Mesenchymal stem cell (in vitro differentiated cells and primary cell): ENCODE measurements at regions not wholly inside any gene's neighbourhood (a gene's known extent, or its start where the extent isn't known, plus 50 kb on each side); places are given as distances from the start of the nearest gene placed in this dataset.

ENCODE experiments used
- DNase-seq: peaks from one replicate; pipeline ENCODE4 v3.0.0-alpha.2; 2013
- H2AFZ ChIP-seq: one replicate; pipeline ENCODE4 v1.6.1; 2013; ENCODE audit warnings: low read depth, mild to moderate bottlenecking, control low read depth, inconsistent platforms, low read length, moderate library complexity
- H2AK5ac ChIP-seq: 2 replicates; pipeline ENCODE4 v1.6.1; 2013; ENCODE audit warnings: low read length, moderate library complexity, mild to moderate bottlenecking, inconsistent platforms; ENCODE audit not compliant: severe bottlenecking
- H2BK120ac ChIP-seq: one replicate; pipeline ENCODE4 v1.6.1; 2013; ENCODE audit warnings: low read depth, mild to moderate bottlenecking, inconsistent platforms, low read length, moderate library complexity
- H2BK12ac ChIP-seq, 2 experiments: one replicate each; pipeline ENCODE4 v1.6.1; 2013; ENCODE audit warnings: inconsistent platforms in 2 of 2, low read length in 2 of 2, mild to moderate bottlenecking in 2 of 2, moderate library complexity in 2 of 2, control low read depth in 1 of 2
- H2BK15ac ChIP-seq: one replicate; pipeline ENCODE4 v1.6.1; 2013; ENCODE audit warnings: mild to moderate bottlenecking, low read depth, inconsistent platforms; ENCODE audit not compliant: poor library complexity, severe bottlenecking
- H2BK5ac ChIP-seq: 2 replicates; pipeline ENCODE4 v1.6.1; 2013; ENCODE audit warnings: low read depth, mild to moderate bottlenecking, low read length, control low read depth, inconsistent platforms; ENCODE audit not compliant: poor library complexity, severe bottlenecking
- H3K14ac ChIP-seq, 2 experiments: one replicate each; pipeline ENCODE4 v1.6.1; 2013; ENCODE audit warnings: inconsistent platforms in 2 of 2, low read length in 2 of 2, control low read depth in 1 of 2, mild to moderate bottlenecking in 1 of 2, moderate library complexity in 1 of 2
- H3K18ac ChIP-seq, 2 experiments: one replicate each; pipeline ENCODE4 v1.6.1; 2013; ENCODE audit warnings: inconsistent platforms in 2 of 2, low read length in 2 of 2, control low read depth in 1 of 2, low read depth in 1 of 2, mild to moderate bottlenecking in 1 of 2
- H3K23ac ChIP-seq, 2 experiments: one replicate each; pipeline ENCODE4 v1.6.1; 2013; ENCODE audit warnings: inconsistent platforms in 2 of 2, low read length in 2 of 2, mild to moderate bottlenecking in 2 of 2, moderate library complexity in 2 of 2, control low read depth in 1 of 2
- H3K27ac ChIP-seq: 2 replicates; pipeline ENCODE4 v1.5.1; 2013; ENCODE audit warnings: mild to moderate bottlenecking, moderate library complexity, low read length, control low read depth, inconsistent platforms; ENCODE audit not compliant: poor library complexity, severe bottlenecking
- H3K27me3 ChIP-seq, 2 experiments: 2 replicates each; pipeline versions ENCODE4 v1.6.1 to v1.7.0; 2013; ENCODE audit warnings: low read length in 2 of 2, mild to moderate bottlenecking in 2 of 2, moderate library complexity in 2 of 2, control low read depth in 1 of 2, inconsistent platforms in 1 of 2; ENCODE audit not compliant: control insufficient read depth in 1 of 2, insufficient read depth in 1 of 2
- H3K36me3 ChIP-seq, 2 experiments: 2 replicates each; pipeline versions ENCODE4 v1.6.1 to v1.7.0; 2013; ENCODE audit warnings: low read length in 2 of 2, control low read depth in 1 of 2, inconsistent platforms in 1 of 2, low read depth in 1 of 2, mild to moderate bottlenecking in 1 of 2; ENCODE audit not compliant: insufficient read depth in 2 of 2, control insufficient read depth in 1 of 2
- H3K4ac ChIP-seq, 2 experiments: one replicate each; pipeline ENCODE4 v1.6.1; 2013; ENCODE audit warnings: inconsistent platforms in 2 of 2, low read length in 2 of 2, mild to moderate bottlenecking in 2 of 2, moderate library complexity in 2 of 2, control low read depth in 1 of 2, low read depth in 1 of 2
- H3K4me1 ChIP-seq: 2 replicates; pipeline ENCODE4 v1.6.1; 2013; ENCODE audit warnings: low read depth, low read length, control low read depth; ENCODE audit not compliant: control insufficient read depth, insufficient read depth
- H3K4me2 ChIP-seq: 2 replicates; pipeline ENCODE4 v1.6.1; 2013; ENCODE audit warnings: low read length, mild to moderate bottlenecking, inconsistent platforms; ENCODE audit not compliant: poor library complexity, severe bottlenecking
- H3K4me3 ChIP-seq, 2 experiments: 2 replicates each; pipeline versions ENCODE4 v1.5.1 to v1.7.0; 2013; ENCODE audit warnings: low read length in 2 of 2, mild to moderate bottlenecking in 2 of 2, control low read depth in 1 of 2, low read depth in 1 of 2; ENCODE audit not compliant: insufficient read depth in 1 of 2
- H3K79me1 ChIP-seq: replicated peaks from 2 replicates; pipeline ENCODE4 v1.6.1; 2013; ENCODE audit warnings: mild to moderate bottlenecking, control low read depth, low read length, inconsistent platforms; ENCODE audit not compliant: poor library complexity, severe bottlenecking
- H3K9ac ChIP-seq: 2 replicates; pipeline ENCODE4 v1.7.0; 2013; ENCODE audit warnings: mild to moderate bottlenecking, low read length, moderate library complexity
- H3K9me3 ChIP-seq: 2 replicates; pipeline ENCODE4 v1.7.0; 2013; ENCODE audit warnings: mild to moderate bottlenecking, low read length; ENCODE audit not compliant: control insufficient read depth
- H4K8ac ChIP-seq: one replicate; pipeline ENCODE4 v1.6.1; 2013; ENCODE audit warnings: inconsistent platforms, mild to moderate bottlenecking, low read length, moderate library complexity
- H4K91ac ChIP-seq: one replicate; pipeline ENCODE4 v1.6.1; 2013; ENCODE audit warnings: mild to moderate bottlenecking, low read length, inconsistent platforms
- WGBS: methylation state at CpG from one replicate; pipeline ENCODE4 v1.1.7; 2013; ENCODE audit warnings: mixed read lengths; 5-methylcytosine and 5-hydroxymethylcytosine counted together

GRCh38 chr7:21368317-21368716 lies 59.6 kb upstream of the SP4 start:
- H3K79me1 ChIP-seq, result no peaks in the 10 kb centered on the region
- no peak overlapping the region for H3K23ac ChIP-seq
- WGBS, result 17% methylated on average over 1 of the region's 1 CpG
- H2AK5ac ChIP-seq, result no peak overlapping the region
- H3K4me2 ChIP-seq, result no peak overlapping the region
- no peak for DNase-seq
- H4K8ac ChIP-seq, result no peak overlapping the region
- H3K18ac ChIP-seq, result no peak overlapping the region
- no peaks in the 10 kb centered on the region for H3K9me3 ChIP-seq
- no peak overlapping the region for H2AFZ ChIP-seq
- no peaks in the 10 kb centered on the region for H3K36me3 ChIP-seq
- H2BK5ac ChIP-seq, result no peak overlapping the region
- H4K91ac ChIP-seq, result no peak overlapping the region
- no peak overlapping the region for H2BK120ac ChIP-seq
- H3K4me3 ChIP-seq, result no peak overlapping the region
- no peaks in the 10 kb centered on the region for H3K27me3 ChIP-seq
- H3K4me1 ChIP-seq, result no peaks in the 10 kb centered on the region
- H2BK12ac ChIP-seq, result no peak overlapping the region
- no peak overlapping the region for H3K14ac ChIP-seq
- H3K9ac ChIP-seq, result no peak overlapping the region
- no peak overlapping the region for H3K4ac ChIP-seq
- H3K27ac ChIP-seq, result no peak overlapping the region
- no peak overlapping the region for H2BK15ac ChIP-seq

GRCh38 chr7:21370283-21370982 lies 57.5 kb upstream of the SP4 start:
- Histone ChIP-seq H2AFZ (no peak overlapping the region), H4K8ac (no peak overlapping the region), H2AK5ac (no peak overlapping the region), H3K4me2 (no peak overlapping the region), H4K91ac (no peak overlapping the region), H2BK120ac (no peak overlapping the region), H3K9me3 (no peaks in the 10 kb centered on the region), H3K18ac (no peak overlapping the region), H2BK12ac (no peak overlapping the region), H3K36me3 (no peaks in the 10 kb centered on the region), H2BK15ac (no peak overlapping the region), H3K79me1 (no peaks in the 10 kb centered on the region), H3K9ac (no peak overlapping the region), H3K4me1 (no peaks in the 10 kb centered on the region), H3K4me3 (no peak overlapping the region), H3K23ac (no peak overlapping the region), H3K14ac (no peak overlapping the region), H3K4ac (no peak overlapping the region), H2BK5ac (no peak overlapping the region), H3K27ac (no peak overlapping the region), H3K27me3 (no peaks in the 10 kb centered on the region)
- 72% methylated on average over 9 of the region's 9 CpGs for WGBS
- DNase-seq, result no peak

GRCh38 chr7:21371360-21371759 lies 56.5 kb upstream of the SP4 start:
- peaks cover 3% of the 10 kb centered on the region for H3K9me3 ChIP-seq
- H4K8ac ChIP-seq, result no peak overlapping the region
- H3K4me2 ChIP-seq, result no peak overlapping the region
- no peak overlapping the region for H3K18ac ChIP-seq
- WGBS, result 77% methylated on average over 2 of the region's 2 CpGs
- H3K27ac ChIP-seq, result no peak overlapping the region
- no peak overlapping the region for H2AFZ ChIP-seq
- H2BK5ac ChIP-seq, result no peak overlapping the region
- no peak for DNase-seq
- H3K4me1 ChIP-seq, result no peaks in the 10 kb centered on the region
- no peak overlapping the region for H3K23ac ChIP-seq
- no peak overlapping the region for H4K91ac ChIP-seq
- no peak overlapping the region for H3K4me3 ChIP-seq
- H3K9ac ChIP-seq, result no peak overlapping the region
- no peak overlapping the region for H2AK5ac ChIP-seq
- no peaks in the 10 kb centered on the region for H3K36me3 ChIP-seq
- H3K79me1 ChIP-seq, result no peaks in the 10 kb centered on the region
- no peak overlapping the region for H2BK15ac ChIP-seq
- no peak overlapping the region for H2BK12ac ChIP-seq
- no peak overlapping the region for H2BK120ac ChIP-seq
- H3K27me3 ChIP-seq, result no peaks in the 10 kb centered on the region
- no peak overlapping the region for H3K14ac ChIP-seq
- H3K4ac ChIP-seq, result no peak overlapping the region

GRCh38 chr7:21373031-21373430 lies 54.9 kb upstream of the SP4 start:
- Histone ChIP-seq H2BK5ac (no peak overlapping the region), H2BK120ac (no peak overlapping the region), H3K4me2 (no peak overlapping the region), H3K4ac (no peak overlapping the region), H3K4me1 (no peaks in the 10 kb centered on the region), H3K9me3 (peaks cover 15% of the 10 kb centered on the region), H3K18ac (no peak overlapping the region), H2BK12ac (no peak overlapping the region), H4K91ac (no peak overlapping the region), H4K8ac (no peak overlapping the region), H3K79me1 (no peaks in the 10 kb centered on the region), H3K14ac (no peak overlapping the region), H3K9ac (no peak overlapping the region), H2AFZ (no peak overlapping the region), H3K27ac (no peak overlapping the region), H2AK5ac (no peak overlapping the region), H3K4me3 (no peak overlapping the region), H3K23ac (no peak overlapping the region), H2BK15ac (no peak overlapping the region), H3K36me3 (no peaks in the 10 kb centered on the region), H3K27me3 (no peaks in the 10 kb centered on the region)
- DNase-seq, result no peak
- WGBS, result 65% methylated on average over 3 of the region's 7 CpGs
